Stimulated activated CD4-positive, alpha-beta T cell treated with anti-CD3 and anti-CD28 coated beads, TNF-alpha, amount 100 ng/mL, for 48 hours (primary cell): ENCODE measurements at regions not wholly inside any gene's neighbourhood (a gene's known extent, or its start where the extent isn't known, plus 50 kb on each side); places are given as distances from the start of the nearest gene placed in this dataset.

Source experiments
- DNase-seq, 3 donors: peaks; one replicate each; pipeline ENCODE4 v3.0.0-alpha.2; 2020; ENCODE audit warnings: low read depth in 3 of 3

GRCh38 chr1:106753066-106753465 lies 303.4 kb upstream of the PRMT6 start:
- DNase-seq = no peak

DNA sequence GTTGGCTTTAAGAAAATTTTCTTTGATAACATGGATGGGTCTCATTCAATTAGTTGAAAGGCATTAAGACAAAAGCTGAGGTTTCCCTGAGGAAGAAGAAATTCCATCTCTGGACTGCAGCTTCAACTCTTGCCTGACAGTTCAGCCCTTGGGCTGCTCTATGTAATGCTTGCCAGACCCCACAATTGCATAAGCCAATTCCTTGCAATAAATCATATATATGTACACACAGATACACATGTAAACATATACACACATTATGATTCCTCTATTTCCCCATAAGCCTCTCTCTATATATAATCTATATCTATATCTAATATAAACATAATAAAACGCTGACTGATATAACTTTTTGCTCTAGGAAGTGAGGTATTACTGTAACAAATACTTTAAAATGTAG lies 301.5 kb upstream of the PRMT6 start:
- DNase-seq = no peak

DNA sequence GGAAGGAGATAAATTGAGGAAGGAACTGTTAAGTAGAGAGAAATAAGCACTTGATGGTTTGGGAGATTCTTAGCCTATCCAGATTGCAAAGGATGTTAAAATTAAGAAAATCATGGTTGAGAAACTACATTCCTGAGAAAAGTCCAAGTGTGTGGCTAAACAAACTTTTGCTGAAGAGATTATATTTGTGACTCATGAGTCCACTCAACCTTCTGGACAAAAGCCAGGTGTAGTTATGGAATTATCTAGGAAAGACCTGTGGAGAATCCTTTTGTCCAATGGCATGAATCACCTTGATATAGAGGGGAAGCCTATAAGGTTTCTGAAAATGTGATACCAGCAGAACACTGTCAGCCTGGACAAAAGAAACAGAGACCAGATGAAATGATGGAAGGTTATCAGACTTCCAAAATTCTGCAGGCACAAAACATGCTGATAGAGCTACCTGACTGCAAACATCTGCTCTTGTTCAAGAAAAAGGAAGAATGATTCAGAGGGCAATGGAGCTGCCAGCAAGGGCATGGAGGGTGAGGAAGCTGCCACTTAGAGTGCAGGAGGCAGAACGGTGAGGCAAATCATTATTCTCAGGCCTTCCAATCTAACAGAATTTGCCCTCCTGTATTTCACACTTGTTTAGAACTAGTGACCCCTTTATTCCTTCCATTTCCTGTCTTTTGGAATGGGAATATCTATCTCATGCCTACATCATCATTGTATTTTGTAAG lies 300.6 kb upstream of the PRMT6 start:
- DNase-seq = no peak

GRCh38 chr1:106756752-106757151 lies 299.7 kb upstream of the PRMT6 start:
- DNase-seq = no peak

DNA sequence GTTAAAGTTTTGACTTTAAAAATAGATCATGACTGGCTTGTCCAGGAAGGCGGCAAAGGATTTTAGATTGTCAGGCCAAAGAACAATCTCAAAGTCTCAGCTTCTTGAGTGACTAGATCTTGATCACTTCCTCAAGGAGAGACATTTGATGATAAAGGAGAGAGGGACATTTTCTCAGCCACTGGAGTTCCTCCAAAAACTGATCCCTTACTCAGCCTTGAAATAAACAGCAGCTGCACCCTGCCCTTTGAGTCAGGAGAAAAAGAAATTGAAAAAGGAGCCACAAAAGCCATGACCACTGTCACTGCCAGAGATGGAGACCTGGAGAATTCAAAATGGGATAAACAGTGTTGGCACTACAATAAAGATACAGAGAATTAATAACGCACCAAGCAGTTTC lies 288.4 kb upstream of the PRMT6 start:
- DNase-seq = no peak

DNA sequence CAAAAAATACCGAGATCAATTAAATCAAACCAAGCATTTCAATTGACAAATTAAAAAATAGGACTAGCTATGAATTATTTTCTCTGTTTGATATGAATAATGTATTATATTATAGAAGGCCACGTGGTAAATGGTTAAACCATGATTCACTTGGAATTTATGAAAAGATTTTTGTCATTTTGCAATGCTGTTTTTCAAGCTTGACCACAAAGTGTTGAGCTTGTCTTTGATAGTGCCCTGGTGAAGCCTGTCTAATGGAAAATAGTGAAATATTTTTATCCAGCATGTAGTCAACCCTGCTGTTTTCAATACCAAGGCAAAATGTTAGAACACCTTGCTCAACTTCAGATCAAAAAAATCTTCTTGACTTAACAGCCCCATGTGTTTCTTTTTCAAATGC lies 288.0 kb upstream of the PRMT6 start:
- no peak for DNase-seq

DNA sequence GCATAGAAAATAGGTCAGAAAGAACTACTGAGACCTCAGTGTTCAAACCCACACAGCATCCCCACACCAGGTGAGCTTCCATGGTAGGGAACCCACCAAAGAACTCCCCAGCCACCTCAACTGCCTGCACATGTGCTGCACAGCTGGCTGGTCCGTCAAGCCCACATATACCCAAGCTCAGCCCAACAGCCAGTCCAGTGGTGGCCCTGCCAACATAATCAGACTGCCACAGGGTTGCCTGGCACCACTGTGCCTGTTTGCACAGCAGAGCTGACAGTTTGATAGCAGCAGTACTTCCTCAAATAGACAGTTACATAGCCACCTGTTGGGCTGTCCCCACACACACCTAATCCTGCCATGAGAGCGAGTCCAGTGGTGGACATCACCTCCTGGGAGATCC lies 283.3 kb upstream of the PRMT6 start:
- no peak for DNase-seq

DNA sequence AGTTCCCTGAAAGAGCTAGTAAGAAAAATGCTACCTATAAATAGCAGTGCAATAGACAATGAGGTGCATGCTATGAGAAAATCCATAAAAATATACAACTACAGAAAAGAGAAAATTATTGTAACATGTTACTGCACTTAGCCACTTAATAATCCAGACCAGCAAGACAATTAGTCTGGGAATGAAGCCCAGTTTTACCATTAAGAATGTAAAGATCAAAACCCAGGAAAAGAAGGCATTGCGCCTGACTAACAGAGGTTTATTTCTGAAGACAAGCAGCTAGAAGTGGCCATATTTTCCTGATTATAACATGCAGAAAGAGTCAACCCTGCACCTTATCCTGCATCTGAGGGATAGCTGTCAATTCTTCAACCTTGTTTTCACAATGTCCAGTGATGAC lies 276.4 kb upstream of the PRMT6 start:
- no peak for DNase-seq

DNA sequence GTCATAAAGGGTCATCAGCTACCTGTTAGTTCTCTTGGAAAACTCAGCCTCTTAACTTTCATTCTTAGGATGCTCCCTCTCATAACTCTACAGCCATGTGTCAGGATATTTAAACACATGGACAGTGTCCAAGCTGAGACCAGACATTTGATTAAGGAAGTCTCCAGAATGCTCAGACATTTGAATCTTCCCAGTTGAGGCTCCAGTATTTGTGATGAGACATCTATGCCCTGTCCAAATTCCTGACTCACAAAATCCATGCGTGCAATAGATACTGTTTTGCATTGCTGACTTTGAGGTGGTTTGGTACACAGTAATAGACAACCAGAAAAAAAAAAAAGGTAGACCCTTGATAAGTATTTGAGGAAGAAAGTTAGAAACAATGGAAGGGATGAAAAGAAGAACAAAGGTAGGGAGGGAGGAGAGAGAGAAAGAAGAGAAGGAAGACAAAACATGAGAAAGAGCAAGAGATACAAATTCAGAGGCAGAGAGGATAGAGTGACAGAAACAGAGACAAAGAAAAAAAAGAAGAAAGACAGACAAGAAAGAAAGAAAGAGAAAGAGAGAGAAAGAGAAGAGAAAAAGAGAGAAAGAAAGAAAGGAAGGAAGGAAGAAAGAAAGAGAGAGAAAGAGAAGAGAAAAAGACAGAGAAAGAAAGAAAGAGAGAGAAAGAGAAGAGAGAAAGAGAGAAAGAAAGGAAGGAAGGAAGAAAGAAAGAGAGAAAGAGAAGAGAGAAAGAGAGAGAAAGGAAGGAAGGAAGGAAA lies 275.5 kb upstream of the PRMT6 start:
- DNase-seq = no peak

DNA sequence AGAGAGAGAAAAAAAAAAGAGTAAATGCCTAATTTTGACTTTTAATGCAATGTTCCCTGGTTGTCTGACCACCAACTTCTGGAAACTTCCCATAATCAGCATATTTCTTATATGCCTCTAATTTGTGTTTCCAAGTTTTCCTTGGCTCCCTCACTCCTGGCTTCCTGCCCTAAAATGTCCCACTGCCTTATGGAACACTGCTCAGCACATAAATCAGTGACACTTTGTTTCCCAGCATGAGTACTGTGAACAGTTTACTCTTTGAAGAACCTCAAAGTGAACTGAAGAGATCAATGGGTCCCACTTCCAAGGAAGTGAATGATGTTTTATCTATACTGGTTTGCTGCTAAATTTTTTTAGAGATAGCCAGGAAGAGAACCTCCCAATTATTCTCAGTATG lies 271.3 kb upstream of the PRMT6 start:
- DNase-seq = no peak

- no peak for DNase-seq
Measured at GRCh38 chr1:106787520-106787919, 269.0 kb upstream of the PRMT6 start.

DNA sequence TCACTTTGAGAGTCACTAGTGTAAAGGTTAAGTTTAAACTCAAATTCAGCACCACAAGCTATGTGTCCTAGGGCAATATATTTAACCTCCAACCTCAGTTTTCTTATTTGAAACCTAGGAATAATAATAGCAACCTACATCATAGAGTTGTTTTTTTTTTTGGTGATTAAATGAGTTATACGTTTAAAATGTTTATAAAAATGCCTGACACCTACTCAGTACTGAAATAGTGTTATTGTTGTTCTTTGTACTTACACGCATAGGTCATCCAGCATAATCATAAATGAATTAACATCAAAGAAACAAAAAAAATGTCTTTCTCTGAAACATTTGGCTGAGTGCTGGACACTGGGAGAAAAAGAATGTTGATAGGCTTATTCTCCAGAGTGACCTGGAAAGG lies 266.8 kb upstream of the PRMT6 start:
- DNase-seq = no peak

DNA sequence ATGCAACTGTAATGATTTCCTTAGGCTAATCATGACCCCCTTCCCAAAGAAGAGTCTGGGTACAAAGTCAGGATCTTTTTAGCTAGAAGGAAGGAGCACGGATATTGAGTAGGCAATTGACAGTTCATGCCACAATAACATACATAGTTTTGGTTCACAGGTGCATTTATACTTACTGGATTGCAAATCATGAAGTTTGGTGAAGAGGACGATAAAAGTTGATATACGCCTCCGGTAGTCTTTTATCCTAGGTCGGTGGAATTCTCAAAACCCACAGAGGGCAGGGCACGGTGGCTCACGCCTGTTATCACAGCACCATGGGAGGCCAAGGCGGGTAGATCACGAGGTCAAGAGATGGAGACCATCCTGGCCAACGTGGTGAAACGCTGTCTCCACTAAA lies 265.4 kb upstream of the PRMT6 start:
- DNase-seq = no peak

GRCh38 chr1:106793651-106794050 lies 262.8 kb upstream of the PRMT6 start:
- DNase-seq = no peak

GRCh38 chr1:106798991-106799390 lies 257.5 kb upstream of the PRMT6 start:
- DNase-seq = no peak

GRCh38 chr1:106802181-106802580 lies 254.3 kb upstream of the PRMT6 start:
- no peak for DNase-seq

DNA sequence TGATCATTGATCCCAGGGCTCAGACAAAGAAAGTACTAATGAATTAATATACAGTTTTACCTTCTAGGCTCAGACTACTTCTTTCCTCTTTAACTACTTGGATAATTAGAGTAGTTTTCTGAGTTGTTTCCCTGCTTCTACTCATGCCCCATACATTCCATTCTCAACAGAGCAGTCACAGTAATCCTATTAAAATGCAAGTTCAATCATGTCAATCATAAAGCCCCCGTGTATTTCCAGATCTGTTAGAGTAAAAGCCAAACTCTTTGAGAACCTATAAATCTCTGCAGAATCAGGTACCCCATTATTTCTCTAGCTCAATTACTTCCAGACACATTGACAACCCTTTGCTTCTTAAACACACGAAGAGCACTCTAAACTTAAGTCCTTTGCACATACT lies 242.1 kb upstream of the PRMT6 start:
- DNase-seq = no peak

DNA sequence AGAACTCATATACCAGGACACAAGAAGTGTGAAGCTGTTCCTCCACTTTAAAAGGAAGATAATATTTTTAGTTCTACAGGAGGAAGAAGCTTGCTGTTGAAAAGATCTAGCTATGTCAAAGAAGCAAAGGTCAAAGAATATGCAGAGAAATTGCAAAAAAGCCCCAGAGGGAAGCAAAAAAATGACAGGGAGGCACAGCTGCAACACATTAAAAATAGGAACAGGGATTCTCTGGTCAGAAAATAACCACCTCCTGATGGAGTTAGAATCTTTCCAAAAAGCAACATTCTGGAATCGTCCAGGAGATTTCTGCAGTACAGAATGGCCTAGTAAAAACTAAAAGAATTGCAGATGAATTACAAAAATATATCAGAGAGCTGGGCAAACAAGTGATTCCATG lies 238.9 kb upstream of the PRMT6 start:
- DNase-seq = no peak

DNA sequence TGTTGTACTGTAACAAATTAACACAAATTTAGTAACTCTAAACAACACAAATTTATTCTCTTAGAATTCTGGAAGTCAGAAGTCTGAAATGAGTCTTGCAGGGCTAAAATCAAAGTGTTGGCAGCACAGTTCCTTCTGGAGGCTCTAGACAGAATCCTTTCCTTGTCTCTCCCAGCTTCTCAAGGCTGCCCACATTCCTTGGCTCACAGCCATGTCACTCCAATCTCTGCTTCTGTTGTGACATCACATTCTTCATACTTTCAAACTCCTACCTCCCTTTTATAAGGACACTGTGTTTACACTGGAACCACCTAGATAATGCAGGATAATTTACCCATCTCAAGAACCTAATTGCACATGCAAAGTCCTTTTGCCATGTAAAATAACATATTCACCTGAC lies 225.0 kb upstream of the PRMT6 start:
- DNase-seq = no peak

GRCh38 chr1:106836708-106837107 lies 219.8 kb upstream of the PRMT6 start:
- DNase-seq = no peak

GRCh38 chr1:106843518-106843917 lies 213.0 kb upstream of the PRMT6 start:
- DNase-seq = no peak

DNA sequence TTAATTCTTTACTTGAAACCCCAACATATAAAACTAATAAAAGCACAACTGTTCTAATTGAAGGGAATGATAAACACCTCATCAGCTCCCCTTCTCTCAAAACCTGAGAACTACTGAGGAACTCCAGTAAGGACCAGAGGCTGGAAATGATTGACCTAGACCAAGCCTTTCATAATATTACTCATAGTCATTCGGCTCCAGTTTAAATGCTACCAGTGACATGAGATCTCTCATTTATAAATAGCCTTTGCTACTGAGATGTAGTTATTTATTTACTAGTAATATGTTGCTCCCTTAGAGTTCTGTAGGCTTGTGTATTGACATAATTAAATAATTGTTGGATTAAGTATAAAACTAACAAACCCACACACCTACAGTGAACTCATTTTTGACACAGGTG lies 209.8 kb upstream of the PRMT6 start:
- DNase-seq = no peak

DNA sequence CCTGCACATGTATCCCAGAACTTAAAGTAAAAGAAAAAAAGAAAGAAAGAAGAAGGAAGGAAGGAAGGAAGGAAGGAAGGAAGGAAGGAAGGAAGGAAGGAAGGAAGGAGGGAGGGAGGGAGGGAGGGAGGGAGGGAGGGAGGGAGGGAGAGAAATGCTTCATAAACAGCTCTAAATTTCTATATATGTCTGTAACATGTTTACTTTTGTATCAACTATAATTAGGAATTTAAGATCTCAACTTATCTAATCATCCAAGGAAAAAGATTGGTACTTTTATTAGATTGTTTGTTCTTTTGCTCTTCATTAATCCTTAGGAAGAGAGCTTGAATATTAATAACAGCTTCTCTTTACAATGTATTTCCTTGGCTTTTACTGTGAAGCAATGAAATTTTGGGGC lies 195.4 kb upstream of the PRMT6 start:
- no peak for DNase-seq

DNA sequence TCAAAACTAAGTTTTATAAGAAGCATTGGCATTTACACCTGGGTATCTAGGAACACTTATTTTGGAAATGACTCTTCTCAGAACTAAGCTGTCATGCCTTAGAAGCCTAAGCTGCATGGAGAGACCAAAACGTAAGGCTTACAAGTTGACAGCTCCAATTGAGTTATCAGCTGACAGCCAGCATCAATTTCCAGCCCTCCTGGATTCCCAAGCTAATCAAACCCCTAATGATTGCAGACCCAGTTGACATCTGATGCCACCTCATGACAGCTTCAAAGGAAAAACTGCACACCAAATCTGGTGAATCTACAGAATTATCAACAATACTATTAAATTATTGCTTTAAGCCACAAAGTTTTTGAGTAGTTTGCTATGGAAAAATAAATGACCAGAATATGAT lies 187.6 kb upstream of the PRMT6 start:
- no peak for DNase-seq
